EH (cell line): ENCODE measurements at regions not wholly inside any gene's neighbourhood (a gene's known extent, or its start where the extent isn't known, plus 50 kb on each side); places are given as distances from the start of the nearest gene placed in this dataset.
"Not testable (repeated sequence)": the region's sequence is repeated elsewhere in the genome, so short reads cannot be mapped to it uniquely, and the experiment has no call there.

ENCODE experiments used
- DNase-seq: peaks from one replicate; pipeline ENCODE4 v3.0.0-alpha.2; 2015; ENCODE audit warnings: low read depth

DNA sequence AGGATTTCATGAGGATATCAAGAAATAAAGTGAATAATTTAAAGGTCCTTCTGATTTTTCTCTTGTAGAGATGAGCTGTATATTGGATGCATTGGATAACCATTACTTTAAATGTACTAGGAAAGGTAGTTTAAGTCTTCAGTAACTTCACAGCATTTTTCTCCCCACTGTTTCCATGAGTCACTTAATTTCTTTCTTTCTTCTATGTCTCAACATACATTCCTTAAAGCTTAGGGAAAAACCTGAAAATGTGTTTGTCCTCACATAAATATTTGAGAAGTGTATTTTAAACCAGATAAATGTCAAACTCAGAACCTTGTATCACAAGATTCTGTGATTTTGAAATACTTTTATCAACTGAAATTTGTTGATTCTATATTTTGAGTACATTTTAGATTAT, 1970.2 kb upstream of the FLRT2 start:
- DNase-seq = no peak

DNA sequence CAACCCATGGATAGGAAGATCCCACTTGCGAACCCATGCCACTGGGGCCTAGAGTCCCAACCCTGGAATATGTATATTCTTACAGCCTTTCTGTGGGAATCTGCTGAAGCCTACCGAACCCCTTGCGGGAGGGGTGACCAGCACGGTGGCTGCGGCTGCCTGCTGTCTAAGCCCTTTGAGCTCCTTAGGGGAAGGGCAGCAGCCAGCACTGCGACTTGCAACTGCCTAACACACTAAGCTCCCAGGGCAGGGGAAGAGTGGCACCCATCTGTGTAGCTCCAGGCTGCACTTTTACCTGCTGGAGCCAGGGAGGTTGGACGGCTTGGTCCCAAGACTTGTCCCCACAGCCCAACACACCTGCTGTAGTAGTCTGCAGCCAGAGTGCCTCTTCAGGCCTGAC, 1968.7 kb upstream of the FLRT2 start:
- no peak for DNase-seq

DNA sequence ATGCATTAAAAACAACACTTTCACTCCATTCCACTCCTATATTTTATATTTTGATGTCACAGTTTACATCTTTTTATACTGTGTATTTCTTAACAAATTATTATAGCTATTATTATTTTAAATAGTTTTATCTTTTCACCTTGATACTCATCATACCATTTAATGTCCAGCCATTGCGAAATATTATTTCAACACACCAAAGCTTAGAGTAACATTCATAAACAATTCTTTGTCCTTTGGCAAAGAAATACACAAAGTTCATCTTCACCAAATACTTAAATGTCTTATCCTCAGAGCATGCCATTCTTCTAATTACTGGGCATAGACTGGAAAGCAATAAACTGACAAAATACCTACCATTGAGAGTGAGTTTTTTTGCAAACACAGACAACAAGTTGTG, 1963.4 kb upstream of the FLRT2 start:
- no peak for DNase-seq

DNA sequence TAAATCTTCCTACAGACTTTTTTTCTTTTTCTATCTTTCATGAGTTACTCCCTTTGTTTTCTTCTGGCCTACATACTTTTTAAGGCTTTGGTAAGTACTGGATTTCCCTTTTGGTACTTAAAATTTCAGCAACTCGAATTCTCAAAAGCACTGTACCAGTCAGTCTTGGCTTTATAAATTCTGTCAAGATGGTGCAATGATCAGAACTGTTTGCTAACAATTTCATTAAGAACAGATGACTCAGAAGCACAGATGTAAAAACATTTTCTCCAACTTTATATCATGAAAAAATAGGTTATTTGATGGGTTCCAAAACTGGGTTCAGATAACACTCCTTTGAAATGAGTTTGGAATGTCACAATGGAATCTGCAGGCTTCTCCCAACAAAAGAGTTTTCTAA, 1961.8 kb upstream of the FLRT2 start:
- DNase-seq = no peak

DNA sequence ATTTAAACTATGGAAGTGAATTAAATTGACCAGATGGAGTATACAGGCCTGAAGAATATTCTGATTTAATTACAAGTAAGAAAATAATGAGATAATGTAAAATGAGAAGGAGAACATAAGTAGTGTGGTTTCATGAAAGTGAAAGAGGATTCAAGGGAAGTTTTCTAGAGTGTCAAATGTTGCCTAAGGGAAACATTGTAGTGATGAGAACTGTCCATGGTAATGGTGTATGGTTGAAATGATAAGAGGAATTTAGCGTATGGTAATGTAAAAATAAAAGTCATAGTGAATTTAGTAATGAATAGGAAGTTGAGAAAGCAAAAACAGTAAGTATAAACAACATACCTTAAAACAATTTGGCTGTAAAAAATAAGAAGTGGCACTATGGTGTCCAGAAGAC, 1954.6 kb upstream of the FLRT2 start:
- no peak for DNase-seq

DNA sequence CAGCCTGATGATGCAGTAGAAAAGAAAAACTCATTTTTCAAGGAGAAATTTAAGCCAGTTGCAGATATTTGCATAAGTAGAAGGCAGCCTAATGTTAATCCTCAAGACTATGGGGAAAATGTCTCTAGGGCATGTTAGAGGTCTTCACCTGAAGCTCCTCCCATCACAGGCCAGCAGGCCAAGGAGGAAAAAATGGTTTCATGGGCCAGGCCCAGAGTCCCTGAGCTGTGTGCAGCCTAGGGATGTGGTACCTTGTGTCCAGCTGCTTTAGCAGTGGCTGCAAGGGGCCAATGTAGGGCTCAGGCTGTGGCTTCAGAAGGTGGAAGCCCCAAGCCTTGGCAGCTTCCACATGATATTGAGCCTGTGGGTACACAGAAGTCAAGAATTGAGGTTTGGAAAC, 1946.7 kb upstream of the FLRT2 start:
- no peak for DNase-seq

DNA sequence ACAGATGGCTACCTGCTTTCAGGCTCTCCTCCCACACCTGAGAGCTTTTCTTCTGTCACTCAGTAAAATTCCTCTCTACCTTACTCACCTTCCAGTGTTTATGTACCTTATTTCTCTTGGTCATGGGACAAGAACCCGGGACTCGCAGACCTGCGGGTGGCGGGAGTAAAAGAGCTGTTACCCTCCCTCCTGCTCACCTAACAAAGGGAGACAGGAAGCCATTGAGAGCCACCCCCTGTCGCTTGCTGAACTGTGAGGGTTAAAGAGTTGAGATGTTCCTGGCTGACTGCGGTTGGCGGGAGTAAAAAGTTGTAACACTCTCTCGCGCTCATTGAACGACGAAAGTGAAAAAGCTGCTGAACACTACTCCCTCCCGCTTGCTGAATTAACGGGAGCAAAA, 1935.1 kb upstream of the FLRT2 start:
- DNase-seq = no peak

DNA sequence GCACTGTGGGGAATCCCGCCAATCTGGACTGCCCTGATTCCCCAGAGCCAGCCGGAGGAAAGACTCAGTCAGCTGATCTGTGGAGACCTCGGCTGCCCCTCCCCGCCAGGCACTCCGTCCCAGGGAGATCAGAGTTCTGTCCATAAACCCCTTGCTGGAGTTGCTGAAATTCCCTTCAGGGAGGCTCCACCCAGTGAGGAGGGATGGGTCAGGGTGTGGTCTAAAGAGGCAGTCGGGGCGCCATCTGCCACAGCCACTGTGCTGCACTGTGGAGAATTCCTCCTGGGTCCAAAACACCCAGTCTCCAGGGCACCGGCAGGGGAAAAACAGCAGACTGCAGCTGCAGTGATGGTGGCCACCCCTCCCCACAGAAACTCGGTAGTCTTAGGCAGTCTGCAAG, 1922.3 kb upstream of the FLRT2 start:
- no peak for DNase-seq

DNA sequence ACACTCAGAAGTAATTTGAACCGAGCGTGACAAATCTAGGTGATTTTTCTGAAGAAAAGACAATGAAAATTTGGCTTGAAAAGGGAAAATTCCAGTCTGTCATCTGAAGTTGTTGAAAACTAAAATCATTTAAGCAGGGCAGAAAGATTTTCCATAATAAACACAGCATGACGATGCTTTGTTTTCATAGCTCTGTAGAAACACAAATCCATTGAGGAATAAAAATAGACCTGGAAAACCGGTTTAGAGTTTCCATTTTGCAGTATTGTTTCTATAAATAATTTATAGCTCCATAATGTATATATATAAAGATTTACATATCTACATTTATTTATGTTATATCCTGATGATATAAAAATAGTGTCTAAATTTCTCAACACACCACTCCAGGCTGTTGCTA, 1918.5 kb upstream of the FLRT2 start:
- no peak for DNase-seq

DNA sequence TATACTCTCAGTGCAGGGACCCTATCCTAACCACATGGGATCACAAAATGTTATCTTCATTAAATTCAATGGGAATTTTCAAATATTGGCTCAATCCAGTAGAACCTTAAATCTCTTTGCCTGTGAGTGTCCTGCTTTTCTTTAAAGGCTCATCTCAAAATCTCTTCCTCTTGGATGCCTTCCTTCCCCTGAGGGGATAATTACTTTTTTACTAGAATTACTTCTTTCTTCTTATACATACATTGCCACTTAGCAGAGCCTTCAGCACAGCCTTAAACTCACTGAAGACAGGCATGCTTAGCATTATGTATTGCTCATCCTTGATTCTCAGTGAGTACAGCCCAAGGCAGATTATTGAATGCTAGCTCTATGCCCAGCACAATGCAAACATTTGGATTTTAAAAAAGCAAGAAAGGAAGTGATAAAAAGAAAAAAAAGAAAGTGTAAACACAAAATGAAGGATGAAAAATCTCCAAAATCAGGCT, 1918.0 kb upstream of the FLRT2 start:
- DNase-seq = no peak

DNA sequence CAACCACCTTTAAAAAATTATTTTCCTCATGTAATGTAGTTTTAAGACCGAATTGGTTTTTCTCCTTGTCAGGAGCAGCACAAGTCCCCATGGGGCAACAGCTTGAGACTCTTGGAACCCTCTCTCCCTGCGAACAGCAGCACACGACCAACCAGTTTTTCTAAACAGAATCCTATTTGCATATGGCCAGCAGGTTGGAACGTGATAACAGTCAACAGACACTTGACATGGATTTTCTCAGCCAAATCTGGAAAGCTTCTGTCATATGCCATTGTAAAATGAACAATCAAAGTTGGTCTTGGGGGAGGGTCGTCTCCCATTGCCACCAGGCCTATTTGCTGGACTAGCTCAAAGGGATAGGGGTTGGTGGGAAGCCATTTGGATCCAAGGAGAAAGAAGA, 1915.0 kb upstream of the FLRT2 start:
- no peak for DNase-seq

DNA sequence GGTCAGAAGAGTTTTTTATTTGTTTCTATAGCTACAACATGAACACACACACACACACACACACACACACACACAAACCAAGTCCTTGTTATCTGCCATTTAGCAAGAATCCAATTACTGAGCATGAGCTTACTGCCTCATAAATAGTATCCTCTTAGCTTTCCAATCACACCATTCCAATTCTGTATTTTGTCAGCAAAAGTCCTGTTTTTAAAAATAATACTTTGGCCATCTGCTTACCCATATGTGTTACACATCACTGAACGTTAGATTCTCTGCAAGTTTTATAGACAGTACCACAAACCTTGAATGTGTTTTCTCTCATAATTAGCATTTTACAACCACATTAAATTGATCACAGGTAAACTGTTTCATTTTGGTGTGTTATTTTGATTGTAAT, 1905.4 kb upstream of the FLRT2 start:
- no peak for DNase-seq

DNA sequence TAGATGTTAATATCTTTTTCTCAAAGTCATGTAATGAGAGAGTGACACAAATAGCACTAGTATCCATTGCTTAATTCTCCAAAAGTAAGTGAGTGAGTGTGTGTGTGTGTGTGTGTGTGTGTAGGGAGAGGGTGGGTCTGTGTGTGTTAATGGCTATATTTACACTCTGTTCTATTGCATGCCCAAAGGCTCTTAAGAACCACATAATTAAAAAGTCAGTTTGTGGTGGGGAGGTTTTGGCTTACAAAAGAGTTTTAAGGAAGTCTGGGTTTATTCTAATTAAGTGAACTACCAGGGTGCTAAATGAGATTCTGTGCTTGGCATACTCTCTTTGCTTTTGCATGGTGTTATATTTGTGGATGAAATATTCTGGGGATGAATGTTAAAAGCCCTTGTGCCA, 1897.6 kb upstream of the FLRT2 start:
- DNase-seq = no peak

DNA sequence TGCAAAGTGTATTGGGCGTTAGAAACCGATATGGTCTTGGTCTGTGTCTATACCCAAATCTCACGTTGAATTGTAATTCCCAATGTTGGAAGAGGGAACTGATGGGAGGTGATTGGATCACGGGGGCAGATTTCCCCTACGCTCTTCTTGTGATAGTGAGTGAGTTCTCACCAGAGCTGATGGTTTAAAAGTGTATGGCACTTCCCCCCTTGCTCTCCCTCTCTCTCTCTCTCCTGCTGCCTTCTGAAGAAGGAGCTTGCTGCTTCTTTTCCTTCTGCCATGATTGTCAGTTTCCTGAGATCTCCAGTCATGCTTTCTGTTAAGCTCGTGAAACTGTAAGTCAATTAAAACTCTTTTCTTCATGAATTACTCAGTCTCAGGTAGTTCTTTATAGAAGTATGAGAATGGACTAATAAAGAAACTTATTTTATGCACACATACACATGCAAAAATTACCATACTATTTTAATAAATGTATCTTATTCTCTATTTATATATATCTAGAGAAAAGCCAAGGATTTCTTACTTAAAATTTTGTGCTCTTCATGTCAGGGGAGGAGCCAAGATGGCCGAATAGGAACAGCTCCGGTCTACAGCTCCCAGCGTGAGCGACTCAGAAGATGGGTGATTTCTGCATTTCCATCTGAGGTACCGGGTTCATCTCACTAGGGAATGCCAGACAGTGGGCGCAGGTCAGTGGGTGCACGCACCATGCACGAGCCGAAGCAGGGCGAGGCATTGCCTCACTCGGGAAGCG, 1891.0 kb upstream of the FLRT2 start:
- no peak for DNase-seq

DNA sequence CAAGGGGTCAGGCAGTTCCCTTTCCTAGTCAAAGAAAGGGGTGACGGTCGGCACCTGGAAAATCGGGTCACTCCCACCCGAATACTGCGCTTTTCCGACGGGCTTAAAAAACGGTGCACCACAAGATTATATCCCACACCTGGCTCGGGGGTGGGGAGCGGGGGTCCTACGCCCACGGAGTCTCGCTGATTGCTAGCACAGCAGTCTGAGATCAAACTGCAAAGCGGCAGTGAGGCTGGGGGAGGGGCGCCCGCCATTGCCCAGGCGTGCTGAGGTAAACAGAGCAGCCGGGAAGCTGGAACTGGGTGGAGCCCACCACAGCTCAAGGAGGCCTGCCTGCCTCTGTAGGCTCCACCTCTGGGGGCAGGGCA, 1890.5 kb upstream of the FLRT2 start:
- not testable (repeated sequence) for DNase-seq

DNA sequence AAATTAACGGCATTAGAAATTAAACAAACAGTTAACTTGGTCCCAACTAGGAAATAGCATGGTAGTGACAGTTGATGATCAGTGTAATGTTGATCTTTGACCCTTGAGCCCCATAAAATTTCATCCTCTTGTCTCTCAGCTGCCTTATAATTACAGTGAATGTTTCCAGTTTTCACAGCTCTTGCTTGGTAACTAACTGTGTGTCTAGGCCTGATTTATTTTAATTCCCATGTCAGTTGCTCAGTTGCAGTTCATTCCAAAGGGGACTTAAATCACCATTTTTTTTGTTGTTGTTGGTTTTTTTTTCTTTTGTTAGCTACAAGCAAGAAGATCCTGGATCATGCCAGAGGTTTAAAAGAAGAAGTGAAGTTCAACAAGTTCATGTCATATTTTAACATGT, 1883.7 kb upstream of the FLRT2 start:
- DNase-seq = no peak

DNA sequence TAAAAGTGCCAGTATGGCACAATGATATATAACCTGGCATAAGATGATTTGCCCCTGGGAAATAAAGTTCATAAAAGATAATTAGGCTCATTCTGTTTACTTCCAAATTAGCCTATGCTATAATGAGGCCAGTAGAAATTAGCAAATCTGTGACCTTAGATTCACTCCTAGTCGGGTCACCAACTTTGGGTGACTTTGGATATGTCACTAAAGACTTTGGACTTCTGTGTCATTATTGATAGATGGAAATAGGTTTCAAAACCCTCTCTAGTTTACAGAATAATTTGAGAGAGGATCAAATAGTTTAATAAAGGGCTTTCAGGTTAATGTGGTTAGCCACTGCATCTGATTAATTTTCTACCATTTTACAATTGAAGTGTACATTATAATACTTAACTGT, 1869.3 kb upstream of the FLRT2 start:
- no peak for DNase-seq

DNA sequence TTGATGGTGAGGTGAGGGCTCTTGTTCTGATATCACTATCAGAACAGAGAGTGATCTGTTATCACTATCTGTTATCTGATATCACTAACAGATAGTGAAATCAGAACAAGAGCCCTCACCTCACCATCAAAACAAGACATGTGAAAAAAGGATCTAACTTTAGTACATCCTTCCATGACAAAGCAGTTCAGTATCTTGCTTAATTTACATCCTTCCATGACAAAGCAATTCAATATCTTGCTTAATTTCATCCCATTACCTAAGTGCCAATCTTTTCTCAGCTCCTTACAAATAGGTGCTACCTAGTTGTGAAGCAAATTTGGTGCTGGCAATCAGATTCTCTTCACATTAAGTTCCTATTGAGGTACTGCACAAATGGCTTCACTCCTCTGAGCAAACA, 1865.6 kb upstream of the FLRT2 start:
- DNase-seq = no peak

DNA sequence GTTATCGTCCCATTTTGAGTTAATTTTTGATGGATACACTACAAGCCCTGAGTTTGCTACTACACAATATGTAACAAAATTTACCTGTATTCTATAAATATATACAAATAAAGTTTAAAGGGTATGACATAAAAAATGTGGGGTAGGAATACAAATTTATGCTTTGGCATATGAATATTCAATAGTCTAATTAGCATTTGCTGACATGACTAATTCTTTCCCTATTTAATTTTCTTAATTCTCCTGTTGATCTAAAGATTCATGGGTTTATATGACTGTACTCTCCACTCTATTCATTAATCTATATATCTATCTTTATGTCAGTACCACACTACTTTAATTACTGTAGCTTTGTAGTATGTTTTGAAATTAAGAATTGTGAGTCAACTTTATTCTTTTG, 1840.7 kb upstream of the FLRT2 start:
- DNase-seq = no peak

DNA sequence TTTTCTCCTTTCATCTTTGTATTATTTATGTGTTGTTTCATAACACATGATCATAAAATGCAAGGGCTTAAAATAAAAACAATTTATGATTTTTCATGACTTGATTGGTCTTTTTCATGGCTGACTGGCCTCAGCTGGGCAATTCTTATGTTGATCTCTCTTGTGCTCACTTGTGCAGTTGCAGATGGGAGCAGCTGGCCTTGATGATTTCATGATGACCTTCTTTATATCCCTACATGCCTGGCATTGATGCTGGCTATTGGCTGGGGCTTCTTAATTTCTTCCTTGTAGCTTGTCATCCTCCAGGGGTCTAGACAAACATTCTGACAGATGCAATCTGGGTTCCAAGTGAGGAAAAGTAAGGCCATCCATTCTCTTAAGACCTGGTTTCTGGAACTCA, 1832.8 kb upstream of the FLRT2 start:
- DNase-seq = no peak

DNA sequence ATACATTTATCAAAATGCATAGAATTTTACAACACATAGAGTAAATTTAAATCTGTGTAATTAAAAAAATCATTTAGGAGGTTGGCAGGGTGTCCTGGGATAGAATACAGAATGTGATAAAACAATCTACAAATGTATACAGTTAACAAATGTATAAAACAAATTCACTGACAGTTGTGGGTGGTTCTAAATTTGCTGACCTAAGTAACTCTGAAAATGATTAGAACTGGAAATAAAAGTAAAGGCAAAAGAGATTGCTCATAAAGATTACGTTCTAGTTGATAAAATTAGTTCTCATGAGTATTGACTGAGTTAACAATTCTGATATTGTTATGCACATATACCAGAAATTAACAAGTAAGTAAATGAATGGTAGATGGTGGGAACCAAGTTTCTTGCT, 1827.3 kb upstream of the FLRT2 start:
- no peak for DNase-seq

DNA sequence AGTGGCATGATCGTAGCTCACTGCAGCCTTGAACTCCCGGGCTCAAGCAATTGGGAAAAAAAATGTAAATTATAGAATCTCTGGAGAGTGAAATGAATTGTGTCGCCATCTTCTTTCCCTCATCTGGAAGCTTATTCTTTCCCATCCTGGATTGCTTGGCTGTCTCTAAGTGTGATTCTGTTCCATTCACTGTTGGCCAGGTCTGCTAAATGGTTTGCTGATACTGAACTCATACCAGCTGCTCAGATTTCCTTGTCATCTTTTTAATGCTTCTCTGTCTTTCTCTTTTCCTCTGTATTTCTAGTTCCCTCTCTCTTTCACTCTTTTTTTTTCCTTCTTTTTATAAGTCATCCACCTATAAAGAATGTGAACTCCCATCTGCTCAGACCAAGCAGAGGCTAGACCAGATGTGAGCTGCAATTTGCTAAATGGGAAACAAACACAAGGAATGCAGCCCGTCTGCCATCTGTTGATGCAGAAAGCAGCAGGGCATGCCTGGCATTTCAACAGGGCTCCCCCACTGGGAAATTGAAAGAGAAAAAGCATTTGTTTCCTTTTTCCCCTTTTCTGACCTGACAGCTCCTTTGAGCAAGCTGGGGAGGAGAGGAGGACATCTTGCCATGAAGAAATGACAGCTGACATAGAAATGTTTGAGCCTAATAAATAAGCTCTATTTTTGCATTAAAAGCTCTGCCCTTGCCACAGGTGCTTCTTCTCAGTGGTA, 1823.6 kb upstream of the FLRT2 start:
- no peak for DNase-seq

DNA sequence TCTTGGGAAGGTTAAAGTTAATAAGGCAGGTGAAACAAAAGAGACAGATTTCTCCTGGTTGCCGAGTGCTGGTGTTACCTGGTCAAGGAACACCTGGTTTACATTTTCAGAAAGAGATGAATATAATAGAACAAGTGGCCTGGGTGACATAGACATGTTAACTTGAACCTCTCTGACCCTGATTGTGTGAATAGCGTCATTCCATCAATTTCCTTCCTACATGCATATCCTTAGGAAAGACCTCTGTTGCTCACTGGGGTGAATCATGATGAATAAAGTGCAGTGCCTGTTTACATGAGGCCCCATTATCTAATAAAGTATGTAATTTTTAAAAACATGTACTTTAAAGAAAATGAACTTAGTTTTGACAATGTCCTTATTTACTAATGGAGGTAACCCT, 1822.9 kb upstream of the FLRT2 start:
- no peak for DNase-seq

DNA sequence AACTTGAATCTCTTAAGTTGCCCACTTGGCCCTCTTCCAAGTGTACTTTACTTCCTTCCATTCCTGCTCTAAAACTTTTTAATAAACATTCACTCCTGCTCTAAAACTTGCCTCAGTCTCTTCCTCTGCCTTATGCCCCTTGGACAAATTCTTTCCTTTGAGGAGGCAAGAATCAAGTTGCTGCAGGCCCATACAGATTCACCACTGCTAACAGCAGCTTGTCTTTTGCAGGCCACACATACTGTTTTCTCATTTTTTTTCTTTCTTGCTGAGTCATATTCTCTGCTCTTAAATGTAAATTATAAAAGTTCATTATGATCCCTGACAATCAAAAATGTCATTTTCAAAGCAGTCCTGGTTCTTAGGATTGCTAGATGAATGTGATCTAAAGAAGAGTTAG, 1820.8 kb upstream of the FLRT2 start:
- DNase-seq = no peak
